GM19099 (cell line): ENCODE measurements at regions not wholly inside any gene's neighbourhood (a gene's known extent, or its start where the extent isn't known, plus 50 kb on each side); places are given as distances from the start of the nearest gene placed in this dataset.

Source experiments
- POLR2A ChIP-seq: IDR thresholded peaks from 3 replicates; pipeline ENCODE4 v1.6.1; 2011; ENCODE audit warnings: low read depth; ENCODE audit not compliant: insufficient read length; ENCODE audit errors: extremely low read depth

- TF ChIP-seq POLR2A = no peak
Measured at GRCh38 chr1:235059221-235059620, 69.4 kb downstream of the TOMM20 start.

GRCh38 chr1:235058695-235059094 is 69.9 kb downstream of the TOMM20 start:
- TF ChIP-seq POLR2A = no peak

GRCh38 chr1:235057385-235058306 is 71.0 kb downstream of the TOMM20 start:
- no peak for TF ChIP-seq POLR2A

GRCh38 chr1:235056937-235057336 is 71.7 kb downstream of the TOMM20 start:
- TF ChIP-seq POLR2A = no peak

GRCh38 chr1:235054936-235055335 is 73.7 kb downstream of the TOMM20 start:
- TF ChIP-seq POLR2A = no peak

- TF ChIP-seq POLR2A = no peak
Measured at GRCh38 chr1:235054466-235054865, 74.2 kb downstream of the TOMM20 start.

- TF ChIP-seq POLR2A = no peak
Measured at GRCh38 chr1:235052067-235053008, 76.3 kb downstream of the TOMM20 start.

- no peak for TF ChIP-seq POLR2A
Measured at GRCh38 chr1:235051521-235051920, 77.1 kb downstream of the TOMM20 start.

- no peak for TF ChIP-seq POLR2A
Measured at GRCh38 chr1:235050911-235051360, 77.7 kb downstream of the TOMM20 start.

GRCh38 chr1:235049217-235049616 is 79.4 kb downstream of the TOMM20 start:
- TF ChIP-seq POLR2A = no peak

- TF ChIP-seq POLR2A = no peak
Measured at GRCh38 chr1:235047331-235047871, 81.2 kb downstream of the TOMM20 start.

- no peak for TF ChIP-seq POLR2A
Measured at GRCh38 chr1:235045921-235046601, 82.6 kb downstream of the TOMM20 start.

GRCh38 chr1:235045034-235045690 is 83.5 kb downstream of the TOMM20 start:
- TF ChIP-seq POLR2A = no peak

GRCh38 chr1:235043234-235043633 is 85.4 kb downstream of the TOMM20 start:
- no peak for TF ChIP-seq POLR2A
